Activated T-cell treated with anti-CD3 and anti-CD28 coated beads, Interleukin-2, amount 50 U/mL, for 72 hours (primary cell): ENCODE measurements at regions not wholly inside any gene's neighbourhood (a gene's known extent, or its start where the extent isn't known, plus 50 kb on each side); places are given as distances from the start of the nearest gene placed in this dataset.
"Not testable (repeated sequence)": the region's sequence is repeated elsewhere in the genome, so short reads cannot be mapped to it uniquely, and the experiment has no call there.

ENCODE experiments used
- ATAC-seq, 2 donors: fragments of 150-1000 bp; cut with Tn5 transposase; replicated peaks in 1 of 2; 2 replicates each; pipeline ENCODE4 v1.10.0; 2021; ENCODE audit warnings: moderate library complexity in 2 of 2, mild to moderate bottlenecking in 1 of 2
- DNase-seq, 2 donors: peaks; one replicate each; pipeline ENCODE4 v3.0.0; 2021 to 2022; ENCODE audit warnings: mixed read lengths in 1 of 2
- H3K27ac Mint-ChIP-seq: one replicate; pipeline ENCODE4 v1.8.0; 2022; ENCODE audit warnings: mild to moderate bottlenecking, moderate library complexity, mixed read lengths
- H3K27me3 Mint-ChIP-seq: one replicate; pipeline ENCODE4 v1.8.0; 2022; ENCODE audit warnings: low read depth, mixed read lengths
- H3K36me3 Mint-ChIP-seq, 2 donors: one replicate each; pipeline ENCODE4 v1.8.0; 2022; ENCODE audit warnings: mixed read lengths in 2 of 2, mild to moderate bottlenecking in 1 of 2; ENCODE audit not compliant: insufficient read depth in 2 of 2
- H3K4me1 Mint-ChIP-seq: one replicate; pipeline ENCODE4 v1.8.0; 2022; ENCODE audit warnings: low read depth, mixed read lengths
- H3K4me3 Mint-ChIP-seq, 2 donors: one replicate each; pipeline ENCODE4 v1.8.0; 2022; ENCODE audit warnings: mild to moderate bottlenecking in 2 of 2, mixed read lengths in 2 of 2, moderate library complexity in 2 of 2
- H3K9me3 Mint-ChIP-seq, 2 donors: one replicate each; pipeline ENCODE4 v1.8.0; 2022; ENCODE audit warnings: mixed read lengths in 2 of 2

DNA sequence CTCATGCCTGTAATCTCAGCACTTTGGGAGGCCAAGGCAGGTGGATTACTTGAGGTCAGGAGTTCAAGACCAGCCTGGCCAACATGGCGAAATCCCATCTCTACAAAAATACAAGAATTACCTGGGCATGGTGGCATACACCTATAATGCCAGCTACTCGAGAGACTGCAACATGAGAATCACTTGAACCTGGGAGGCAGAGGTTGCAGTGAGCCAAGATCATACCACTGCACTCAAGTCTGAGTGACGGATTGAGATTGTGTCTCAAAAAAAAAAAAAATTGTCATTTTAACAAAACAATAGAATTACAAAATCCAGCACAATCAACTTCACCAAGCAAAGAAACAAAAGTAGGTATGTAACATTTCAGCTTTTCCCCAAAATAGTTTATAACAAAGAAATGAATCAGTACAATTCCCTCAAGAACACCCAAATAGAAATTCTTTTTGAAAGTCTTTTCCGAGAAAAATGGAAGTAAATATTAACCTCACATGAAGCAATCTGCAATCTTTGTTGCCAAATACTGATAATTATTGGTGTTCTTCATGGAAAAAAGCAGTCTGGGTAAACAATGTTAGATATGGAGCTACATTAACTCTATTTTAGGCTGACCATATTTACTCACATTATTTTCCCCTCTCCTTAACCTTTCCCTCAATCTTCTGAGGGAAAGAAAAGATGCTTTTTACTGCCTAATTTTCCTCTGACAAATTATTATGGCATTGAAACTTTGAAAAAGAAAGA is 165.9 kb upstream of the ATF7IP start:
- no peak for DNase-seq

GRCh38 chr12:14200598-14200997 is 164.9 kb upstream of the ATF7IP start:
- Mint-ChIP-seq H3K27me3 (no peaks in the 10 kb centered on the region), H3K4me3 (no peak overlapping the region), H3K27ac (no peak overlapping the region), H3K4me1 (no peaks in the 10 kb centered on the region), H3K36me3 (no peaks in the 10 kb centered on the region), H3K9me3 (no peaks in the 10 kb centered on the region)
- ATAC-seq (no peak), DNase-seq (no peak)

More for the DNA sequence above, 165.9 kb upstream of the ATF7IP start:
- Mint-ChIP-seq H3K27ac (no peak overlapping the region), H3K9me3 (no peaks in the 10 kb centered on the region), H3K4me3 (no peak overlapping the region), H3K27me3 (no peaks in the 10 kb centered on the region), H3K36me3 (no peaks in the 10 kb centered on the region), H3K4me1 (no peaks in the 10 kb centered on the region)
- ATAC-seq, result no peak

GRCh38 chr12:14201291-14201690 is 164.2 kb upstream of the ATF7IP start:
- Mint-ChIP-seq H3K9me3 (peaks cover under 1% of the 10 kb centered on the region in 2 donors), H3K36me3 (peaks cover under 1 to 1% of the 10 kb centered on the region in 2 donors)

GRCh38 chr12:14207905-14208551 is 157.5 kb upstream of the ATF7IP start:
- no peaks in the 10 kb centered on the region for H3K27me3 Mint-ChIP-seq
- H3K4me3 Mint-ChIP-seq, result no peak overlapping the region
- ATAC-seq, result no peak
- no peak for DNase-seq
- no peaks in the 10 kb centered on the region for H3K4me1 Mint-ChIP-seq
- H3K36me3 Mint-ChIP-seq, result peaks cover 1 to 2% of the 10 kb centered on the region in 2 donors
- no peak overlapping the region for H3K27ac Mint-ChIP-seq
- peaks cover 2% of the 10 kb centered on the region in 2 donors for H3K9me3 Mint-ChIP-seq

More at GRCh38 chr12:14201291-14201690, 164.2 kb upstream of the ATF7IP start:
- no peak for ATAC-seq
- Mint-ChIP-seq H3K27me3 (no peaks in the 10 kb centered on the region), H3K27ac (no peak overlapping the region), H3K4me3 (no peak overlapping the region), H3K4me1 (no peaks in the 10 kb centered on the region)
- DNase-seq, result no peak

- no peaks in the 10 kb centered on the region for H3K9me3 Mint-ChIP-seq
- H3K36me3 Mint-ChIP-seq, result peaks cover 0 to 1% of the 10 kb centered on the region in 2 donors
- ATAC-seq (no peak), DNase-seq (no peak)
- H3K4me3 Mint-ChIP-seq, result no peak overlapping the region
- H3K4me1 Mint-ChIP-seq, result peaks cover 10% of the 10 kb centered on the region
- H3K27me3 Mint-ChIP-seq, result no peaks in the 10 kb centered on the region
- no peak overlapping the region for H3K27ac Mint-ChIP-seq
These were observed 153.5 kb upstream of the ATF7IP start for GRCh38 chr12:14211947-14212387.

DNA sequence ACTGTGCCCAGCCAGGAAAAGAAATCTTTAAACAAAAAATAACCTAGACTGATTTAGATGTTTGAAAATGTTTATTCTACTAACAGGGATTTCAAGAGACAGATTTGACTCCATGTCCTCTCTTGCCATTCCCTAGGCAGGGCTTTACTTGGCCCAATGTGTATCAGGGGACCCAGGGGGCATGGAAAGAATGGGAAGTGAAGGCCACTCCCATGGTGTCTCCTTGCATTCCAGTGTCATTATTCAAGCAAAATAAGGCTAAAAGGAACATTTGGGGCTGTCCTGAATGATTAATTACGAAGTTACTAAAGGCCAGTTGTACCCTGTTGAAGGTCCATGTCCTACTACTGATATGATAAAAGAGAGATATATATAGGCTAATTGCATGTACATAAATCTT is 151.9 kb upstream of the ATF7IP start:
- Mint-ChIP-seq H3K4me3 (no peak overlapping the region), H3K27me3 (no peaks in the 10 kb centered on the region), H3K27ac (no peak overlapping the region), H3K9me3 (peaks cover 0 to 2% of the 10 kb centered on the region in 2 donors), H3K4me1 (peaks cover 15% of the 10 kb centered on the region), H3K36me3 (peaks cover under 1 to 3% of the 10 kb centered on the region in 2 donors)
- DNase-seq, result no peak
- ATAC-seq, result no peak

- ATAC-seq (no peak), DNase-seq (no peak)
- Mint-ChIP-seq H3K9me3 (peaks cover 0 to 5% of the 10 kb centered on the region in 2 donors), H3K36me3 (peaks cover 4 to 5% of the 10 kb centered on the region in 2 donors), H3K27me3 (no peaks in the 10 kb centered on the region), H3K27ac (no peak overlapping the region), H3K4me1 (peaks cover 15% of the 10 kb centered on the region), H3K4me3 (no peak overlapping the region)
These were observed 151.0 kb upstream of the ATF7IP start for GRCh38 chr12:14214495-14214894.

GRCh38 chr12:14215949-14216348 is 149.5 kb upstream of the ATF7IP start:
- H3K4me3 Mint-ChIP-seq, H3K9me3 Mint-ChIP-seq, DNase-seq, ATAC-seq, H3K27me3 Mint-ChIP-seq, H3K27ac Mint-ChIP-seq: not testable (repeated sequence)
- Mint-ChIP-seq H3K36me3 (peaks cover 11% of the 10 kb centered on the region in 2 donors), H3K4me1 (peaks cover 24% of the 10 kb centered on the region)

DNA sequence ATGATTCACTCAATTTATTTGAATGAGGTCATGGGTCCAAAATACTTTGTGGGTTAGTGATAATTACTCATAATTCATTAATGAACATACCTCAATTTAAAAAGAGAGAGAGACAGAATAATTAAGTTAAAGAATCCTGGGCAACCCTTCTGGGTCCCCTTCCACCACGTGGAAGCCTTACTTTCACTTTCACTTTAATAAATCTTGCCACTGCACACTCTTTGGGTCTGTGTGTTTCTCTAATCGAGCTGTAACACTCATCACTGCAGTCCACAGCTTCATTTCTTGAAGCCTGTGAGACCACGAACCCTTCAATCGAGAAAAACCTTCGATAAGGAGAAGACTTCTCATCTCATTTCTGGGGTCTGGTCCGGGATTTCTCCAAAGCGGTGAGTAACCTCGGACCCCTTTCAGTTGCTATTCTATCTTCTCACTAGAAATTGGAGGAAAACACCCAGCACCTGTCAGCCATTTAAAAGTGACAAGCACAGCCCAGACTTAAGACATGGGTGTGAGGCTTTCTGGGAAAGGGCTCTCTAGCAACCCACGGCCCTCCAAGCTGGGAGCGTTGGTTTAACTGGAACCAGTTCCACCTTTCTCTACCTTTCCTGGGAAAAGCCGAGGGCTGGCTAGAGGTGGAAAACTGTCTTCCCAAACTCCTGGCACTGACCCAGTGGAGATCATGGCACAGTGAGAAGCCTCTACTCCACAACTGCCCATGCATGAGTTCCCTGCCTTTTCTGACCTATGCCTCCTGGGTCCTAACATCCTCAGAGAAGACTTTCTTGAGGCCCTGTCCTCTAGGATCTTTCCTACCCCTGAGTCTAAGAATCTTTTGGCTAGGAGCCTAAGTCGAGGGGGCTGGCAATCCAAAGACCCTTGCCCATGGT is 148.8 kb upstream of the ATF7IP start:
- Mint-ChIP-seq H3K4me3 (peak overlapping the region; percentile 39 to 77), H3K4me1 (peaks cover 31% of the 10 kb centered on the region)
- ATAC-seq, result peak in 1 of 2 donors; percentile 30

GRCh38 chr12:14219156-14219555 is 146.3 kb upstream of the ATF7IP start:
- DNase-seq (no peak), ATAC-seq (no peak)
- H3K27me3 Mint-ChIP-seq, result no peaks in the 10 kb centered on the region
- H3K4me3 Mint-ChIP-seq, result no peak overlapping the region
- peaks cover 31% of the 10 kb centered on the region for H3K4me1 Mint-ChIP-seq
- no peak overlapping the region for H3K27ac Mint-ChIP-seq
- H3K36me3 Mint-ChIP-seq, result peaks cover 17 to 20% of the 10 kb centered on the region in 2 donors
- peaks cover 10 to 13% of the 10 kb centered on the region in 2 donors for H3K9me3 Mint-ChIP-seq

More for the DNA sequence above, 148.8 kb upstream of the ATF7IP start:
- Mint-ChIP-seq H3K36me3 (peaks cover 17 to 18% of the 10 kb centered on the region in 2 donors), H3K27ac (peak overlapping the region; percentile 89), H3K27me3 (no peaks in the 10 kb centered on the region), H3K9me3 (peaks cover 10 to 13% of the 10 kb centered on the region in 2 donors)
- no peak for DNase-seq

GRCh38 chr12:14219670-14220069 is 145.8 kb upstream of the ATF7IP start:
- Mint-ChIP-seq H3K9me3 (peaks cover 10 to 13% of the 10 kb centered on the region in 2 donors), H3K4me1 (peaks cover 31% of the 10 kb centered on the region), H3K36me3 (peaks cover 17 to 20% of the 10 kb centered on the region in 2 donors)
- not testable (repeated sequence) for DNase-seq, H3K27me3 Mint-ChIP-seq, H3K4me3 Mint-ChIP-seq, ATAC-seq, H3K27ac Mint-ChIP-seq

DNA sequence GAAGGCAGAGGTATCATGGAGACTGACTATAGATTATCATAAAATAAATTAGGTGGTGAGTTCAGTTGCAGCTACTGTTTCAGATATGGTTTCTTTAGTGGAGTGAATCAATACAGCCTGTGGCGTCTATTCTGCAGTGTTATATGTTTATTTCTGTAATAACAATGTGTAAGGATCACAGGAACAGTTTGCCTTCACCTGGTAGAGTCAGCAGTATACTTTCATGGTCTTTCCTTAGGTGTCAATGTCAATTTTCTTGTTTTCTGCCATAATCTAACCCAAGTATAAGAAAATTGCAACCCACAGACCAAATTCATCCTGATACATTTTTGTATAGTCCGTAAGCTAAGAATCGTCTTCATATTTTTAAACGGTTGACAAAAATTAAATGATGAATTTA is 140.4 kb upstream of the ATF7IP start:
- DNase-seq (no peak), ATAC-seq (no peak)
- no peak overlapping the region for H3K27ac Mint-ChIP-seq
- H3K9me3 Mint-ChIP-seq, result peaks cover 12 to 14% of the 10 kb centered on the region in 2 donors
- H3K4me3 Mint-ChIP-seq, result no peak overlapping the region
- H3K36me3 Mint-ChIP-seq, result peaks cover 14 to 17% of the 10 kb centered on the region in 2 donors
- H3K27me3 Mint-ChIP-seq, result no peaks in the 10 kb centered on the region
- H3K4me1 Mint-ChIP-seq, result peaks cover 16% of the 10 kb centered on the region
